Large intestine (tissue), 3 donors: ENCODE measurements at regions not wholly inside any gene's neighbourhood (a gene's known extent, or its start where the extent isn't known, plus 50 kb on each side); places are given as distances from the start of the nearest gene placed in this dataset.

Source experiments
- DNase-seq, 2 donors: peaks; one replicate each; pipeline versions ENCODE4 v3.0.0 to v3.0.0-alpha.2; 2013
- H3K27ac ChIP-seq: one replicate; pipeline ENCODE4 v1.5.1; 2013; ENCODE audit warnings: low read length
- H3K27me3 ChIP-seq: 2 replicates; pipeline ENCODE4 v1.6.1; 2013; ENCODE audit warnings: low read length; ENCODE audit not compliant: control insufficient read depth, insufficient read depth
- H3K36me3 ChIP-seq: 2 replicates; pipeline ENCODE4 v1.6.1; 2013; ENCODE audit warnings: low read length; ENCODE audit not compliant: control insufficient read depth, insufficient read depth
- H3K4me1 ChIP-seq: one replicate; pipeline ENCODE4 v1.6.1; 2013; ENCODE audit warnings: low read length; ENCODE audit not compliant: control insufficient read depth, insufficient read depth
- H3K4me3 ChIP-seq: one replicate; pipeline ENCODE4 v1.5.1; 2013; ENCODE audit warnings: low read length
- H3K9me3 ChIP-seq: one replicate; pipeline ENCODE4 v1.6.1; 2013; ENCODE audit warnings: mild to moderate bottlenecking, low read depth, low read length, moderate library complexity; ENCODE audit not compliant: control insufficient read depth
- WGBS: methylation state at CpG from one replicate; pipeline ENCODE4 v1.1.5; 2013; ENCODE audit warnings: low lambda C conversion rate; ENCODE audit not compliant: insufficient coverage; 5-methylcytosine and 5-hydroxymethylcytosine counted together

GRCh38 chr7:45977256-45977780 lies 56.2 kb upstream of the IGFBP3 start:
- no CpG with 5 or more reads among the region's 4 CpGs for WGBS
- Histone ChIP-seq H3K4me1 (peaks cover 11% of the 10 kb centered on the region), H3K27ac (no peak overlapping the region), H3K27me3 (no peaks in the 10 kb centered on the region), H3K36me3 (no peaks in the 10 kb centered on the region), H3K9me3 (no peaks in the 10 kb centered on the region), H3K4me3 (no peak overlapping the region)
- no peak for DNase-seq

- no peak overlapping the region for H3K4me3 ChIP-seq
- H3K27ac ChIP-seq = no peak overlapping the region
- H3K36me3 ChIP-seq = no peaks in the 10 kb centered on the region
- H3K9me3 ChIP-seq = no peaks in the 10 kb centered on the region
- H3K27me3 ChIP-seq = no peaks in the 10 kb centered on the region
- DNase-seq = no peak
- peaks cover 11% of the 10 kb centered on the region for H3K4me1 ChIP-seq
- no CpG with 5 or more reads among the region's 3 CpGs for WGBS
These were observed 55.4 kb upstream of the IGFBP3 start for GRCh38 chr7:45976485-45976856.

- Histone ChIP-seq H3K36me3 (no peaks in the 10 kb centered on the region), H3K4me3 (no peak overlapping the region), H3K9me3 (no peaks in the 10 kb centered on the region), H3K27ac (no peak overlapping the region), H3K27me3 (no peaks in the 10 kb centered on the region), H3K4me1 (peaks cover 11% of the 10 kb centered on the region)
- WGBS = no CpG with 5 or more reads among the region's 8 CpGs
- no peak for DNase-seq
These were observed 54.9 kb upstream of the IGFBP3 start for GRCh38 chr7:45975847-45976484.

- H3K4me3 ChIP-seq = no peak overlapping the region
- H3K36me3 ChIP-seq = no peaks in the 10 kb centered on the region
- H3K4me1 ChIP-seq = peaks cover 11% of the 10 kb centered on the region
- DNase-seq = no peak
- H3K9me3 ChIP-seq = no peaks in the 10 kb centered on the region
- H3K27me3 ChIP-seq = no peaks in the 10 kb centered on the region
- WGBS = no CpG with 5 or more reads among the region's 1 CpG
- no peak overlapping the region for H3K27ac ChIP-seq
These were observed 54.3 kb upstream of the IGFBP3 start for GRCh38 chr7:45975367-45975766.

GRCh38 chr7:45974540-45975360 lies 53.7 kb upstream of the IGFBP3 start:
- no CpG with 5 or more reads among the region's 12 CpGs for WGBS
- DNase-seq = no peak
- Histone ChIP-seq H3K4me3 (no peak overlapping the region), H3K9me3 (no peaks in the 10 kb centered on the region), H3K27ac (no peak overlapping the region), H3K27me3 (no peaks in the 10 kb centered on the region), H3K4me1 (peaks cover 11% of the 10 kb centered on the region), H3K36me3 (no peaks in the 10 kb centered on the region)

- Histone ChIP-seq H3K9me3 (no peaks in the 10 kb centered on the region), H3K4me1 (peaks cover 11% of the 10 kb centered on the region), H3K36me3 (no peaks in the 10 kb centered on the region), H3K27ac (no peak overlapping the region), H3K4me3 (no peak overlapping the region), H3K27me3 (no peaks in the 10 kb centered on the region)
- DNase-seq = peak in 1 of 2 donors; percentile 6
- no CpG with 5 or more reads among the region's 14 CpGs for WGBS
These were observed 52.9 kb upstream of the IGFBP3 start for GRCh38 chr7:45973725-45974532.

GRCh38 chr7:45972629-45973312 lies 51.7 kb upstream of the IGFBP3 start:
- Histone ChIP-seq H3K4me3 (no peak overlapping the region), H3K36me3 (no peaks in the 10 kb centered on the region), H3K4me1 (peaks cover 5% of the 10 kb centered on the region), H3K9me3 (no peaks in the 10 kb centered on the region), H3K27me3 (no peaks in the 10 kb centered on the region), H3K27ac (no peak overlapping the region)
- DNase-seq = peak; percentile 36 to 77
- WGBS = no CpG with 5 or more reads among the region's 12 CpGs

GRCh38 chr7:45971661-45972175 lies 50.6 kb upstream of the IGFBP3 start:
- DNase-seq = no peak
- Histone ChIP-seq H3K36me3 (no peaks in the 10 kb centered on the region), H3K27ac (no peak overlapping the region), H3K27me3 (no peaks in the 10 kb centered on the region), H3K4me3 (no peak overlapping the region), H3K4me1 (peaks cover 5% of the 10 kb centered on the region), H3K9me3 (no peaks in the 10 kb centered on the region)
- no CpG with 5 or more reads among the region's 5 CpGs for WGBS

GRCh38 chr7:45971171-45971570 lies 50.1 kb upstream of the IGFBP3 start:
- Histone ChIP-seq H3K27me3 (no peaks in the 10 kb centered on the region), H3K4me3 (no peak overlapping the region), H3K36me3 (no peaks in the 10 kb centered on the region), H3K4me1 (peaks cover 5% of the 10 kb centered on the region), H3K27ac (no peak overlapping the region), H3K9me3 (no peaks in the 10 kb centered on the region)
- WGBS = no CpG with 5 or more reads among the region's 5 CpGs
- no peak for DNase-seq
